ENCODE measurements at regions not wholly inside any gene's neighbourhood (a gene's known extent, or its start where the extent isn't known, plus 50 kb on each side); places are given as distances from the start of the nearest gene placed in this dataset.

DNA sequence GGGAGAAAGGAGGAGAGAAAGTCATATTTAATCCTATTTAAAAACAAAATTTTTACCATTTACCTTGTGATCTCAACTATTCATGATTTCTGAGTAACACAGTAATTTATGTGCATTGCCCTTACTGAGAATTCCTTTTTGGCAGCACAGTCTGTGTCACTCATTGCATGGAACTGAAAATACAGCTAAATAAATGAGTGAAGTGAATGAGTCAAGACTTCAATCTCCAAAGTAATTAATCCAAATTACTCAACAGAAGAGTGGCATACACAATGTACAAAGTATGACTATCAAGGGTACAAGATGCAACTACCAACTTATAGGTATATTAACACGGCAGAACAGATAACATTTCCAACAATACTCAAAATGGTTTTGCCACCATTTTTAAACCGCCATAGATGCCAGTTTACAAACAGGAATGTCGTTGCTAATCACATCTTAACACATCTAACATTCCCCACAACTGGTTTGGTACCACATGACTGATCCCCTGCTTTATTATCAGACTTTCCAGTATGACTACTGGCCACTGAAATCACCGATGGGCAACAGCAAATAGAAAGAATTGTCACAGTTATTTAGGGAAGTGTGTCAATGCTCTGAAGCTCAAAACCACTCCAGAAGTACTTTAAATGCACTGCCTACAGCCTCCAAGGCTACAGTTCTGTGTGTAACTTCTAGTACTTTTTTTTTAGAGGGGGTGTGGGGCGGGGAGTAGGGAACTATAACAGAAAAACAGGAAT, 410.4 kb downstream of the SHQ1 start:
- no peak for DNase-seq (ENCODE audit: low read depth in 2 of 2)

DNA sequence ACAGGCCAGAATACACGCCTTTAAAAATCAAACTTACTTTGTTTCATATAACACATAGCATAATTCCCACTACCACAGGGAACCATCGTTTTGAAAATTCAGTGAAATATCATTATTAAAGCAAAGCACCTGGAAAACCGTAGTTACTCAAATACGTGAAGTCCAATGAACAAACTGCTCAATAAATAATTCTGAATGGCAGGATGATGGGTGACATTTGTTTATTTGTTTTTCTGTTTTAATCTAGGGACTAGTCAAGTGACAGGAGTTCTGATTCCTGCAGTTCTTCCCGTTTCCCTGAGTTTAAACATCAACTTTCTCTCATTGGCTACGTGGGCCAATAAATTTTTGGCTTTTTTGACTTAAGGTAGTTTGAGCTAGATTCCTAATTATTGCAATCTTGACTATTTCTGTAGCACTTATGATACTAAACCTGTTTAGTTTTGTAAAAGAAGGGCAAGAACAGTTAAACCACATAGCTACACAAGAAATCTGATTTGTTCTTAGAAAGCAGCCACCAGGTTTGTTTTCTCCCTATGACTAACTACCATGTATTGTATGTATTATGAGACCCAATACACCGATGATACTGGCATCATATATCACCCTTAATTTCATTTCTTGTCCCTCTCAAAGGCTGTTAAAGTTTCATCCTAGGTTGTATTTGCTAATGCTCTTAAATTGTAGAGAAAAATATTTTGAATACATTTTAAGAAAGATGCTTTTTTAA, 411.2 kb downstream of the SHQ1 start:
- DNase-seq (ENCODE audit: low read depth in 2 of 2): no peak

DNA sequence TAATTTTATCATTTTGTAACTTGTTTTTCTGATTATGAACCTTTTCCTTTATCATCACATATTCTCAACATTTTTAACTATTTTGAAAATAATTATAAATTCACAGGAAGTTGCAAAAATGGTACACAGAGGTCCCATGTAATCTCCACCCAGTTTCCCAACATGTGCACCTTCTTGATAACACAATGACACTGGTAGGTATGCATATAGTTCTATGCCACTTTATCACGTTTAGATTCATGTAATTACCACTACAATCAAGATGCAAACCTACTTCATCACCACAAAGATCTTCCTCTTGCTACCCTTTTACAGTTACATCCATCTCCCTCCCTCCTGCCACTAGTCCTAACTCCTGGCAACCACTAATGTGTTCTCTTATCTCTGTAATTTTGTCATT, 413.9 kb downstream of the SHQ1 start:
- no peak for DNase-seq (ENCODE audit: low read depth in 2 of 2)

DNA sequence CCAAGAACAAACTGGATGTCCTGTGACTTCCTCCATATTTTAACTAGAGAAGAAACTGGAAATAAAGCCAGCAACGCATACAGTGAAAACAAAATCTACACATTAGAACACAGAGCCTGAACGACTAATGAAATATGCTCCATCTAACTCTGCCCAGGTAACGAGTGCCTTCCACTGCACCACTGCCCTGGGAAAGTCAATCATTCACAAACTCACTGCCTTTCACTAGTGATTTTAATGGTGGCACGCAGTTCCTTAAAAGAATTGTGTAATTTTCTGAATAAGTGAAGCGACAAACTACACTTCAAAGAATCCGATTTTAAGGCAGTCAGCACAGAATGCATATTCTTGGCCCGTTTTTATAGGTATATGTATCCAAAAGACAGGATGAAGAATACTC, 416.0 kb downstream of the SHQ1 start:
- no peak for DNase-seq (ENCODE audit: low read depth in 2 of 2)

DNA sequence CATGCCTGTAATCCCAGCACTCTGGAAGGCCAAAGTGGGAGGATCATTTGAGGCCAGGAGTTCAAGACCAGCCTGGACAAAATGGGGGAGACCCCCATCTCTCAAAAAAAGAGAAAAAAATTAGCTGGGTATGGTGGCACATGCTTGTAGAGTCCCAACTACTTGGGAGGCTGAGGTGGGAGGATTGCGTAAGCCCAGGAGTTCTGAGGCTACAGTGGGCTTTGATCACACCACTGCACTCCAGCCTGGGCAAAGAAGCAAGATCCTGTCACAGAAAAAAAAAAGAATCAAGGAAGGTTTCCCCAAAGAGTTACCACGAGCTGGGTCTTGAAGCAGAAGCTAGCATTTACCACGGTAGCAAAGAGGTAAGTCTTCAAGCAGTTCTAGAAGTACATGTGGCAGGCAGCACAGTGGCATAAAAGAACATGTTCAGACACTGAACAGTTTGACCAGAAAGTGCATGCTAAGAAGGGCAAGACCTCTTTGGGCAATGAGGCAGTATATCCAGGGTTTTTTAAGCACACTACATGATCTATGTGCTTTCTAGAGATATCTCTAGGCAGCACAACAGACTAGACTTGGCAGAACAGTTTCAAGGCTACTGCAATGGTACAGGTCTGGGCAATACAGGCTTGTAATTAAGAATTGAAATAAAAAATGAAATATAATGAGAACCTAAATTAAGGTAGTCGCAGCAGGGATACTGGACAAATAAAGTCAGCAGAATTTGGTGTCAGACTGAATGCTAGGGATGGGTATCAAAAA, 418.5 kb downstream of the SHQ1 start:
- DNase-seq (ENCODE audit: low read depth in 2 of 2): no peak

DNA sequence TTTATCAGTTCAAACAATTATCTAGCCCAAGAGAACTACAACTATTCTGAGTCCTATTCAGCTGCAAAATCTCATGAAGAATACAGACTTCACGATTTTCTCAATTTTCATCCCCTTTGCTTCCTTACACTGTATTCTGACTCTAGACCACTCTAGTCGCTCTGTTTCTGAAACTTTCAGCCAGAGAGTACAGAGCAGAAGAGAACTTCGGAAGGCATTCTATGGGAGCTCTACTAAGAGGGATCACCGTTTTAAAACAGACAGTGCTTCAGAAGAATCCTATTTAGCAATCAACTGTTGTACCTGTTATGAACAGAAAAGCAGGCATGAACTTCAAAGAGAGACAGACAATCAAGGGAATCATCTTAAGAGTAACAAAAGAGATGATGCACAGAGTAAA, 419.4 kb downstream of the SHQ1 start:
- no peak for DNase-seq (ENCODE audit: low read depth in 2 of 2)

DNA sequence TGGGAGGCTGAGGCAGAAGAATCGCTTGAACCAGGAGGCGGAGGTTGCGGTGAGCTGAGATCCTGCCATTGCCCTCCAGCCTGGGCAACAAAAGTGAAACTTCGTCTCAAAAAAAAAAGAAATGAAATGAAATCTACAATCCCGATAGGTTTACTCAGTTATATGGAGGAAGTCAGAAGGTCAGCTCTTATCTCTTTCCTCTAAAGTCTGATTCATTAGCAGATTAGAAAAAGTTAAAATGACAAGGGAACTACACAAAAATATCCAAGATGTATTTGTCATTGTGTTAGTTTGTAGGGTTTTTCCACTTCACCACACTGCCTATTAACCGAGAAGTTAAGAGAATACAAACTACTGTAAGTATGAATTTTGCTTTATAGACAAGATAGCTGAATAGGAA, 420.6 kb downstream of the SHQ1 start:
- no peak for DNase-seq (ENCODE audit: low read depth in 2 of 2)

DNA sequence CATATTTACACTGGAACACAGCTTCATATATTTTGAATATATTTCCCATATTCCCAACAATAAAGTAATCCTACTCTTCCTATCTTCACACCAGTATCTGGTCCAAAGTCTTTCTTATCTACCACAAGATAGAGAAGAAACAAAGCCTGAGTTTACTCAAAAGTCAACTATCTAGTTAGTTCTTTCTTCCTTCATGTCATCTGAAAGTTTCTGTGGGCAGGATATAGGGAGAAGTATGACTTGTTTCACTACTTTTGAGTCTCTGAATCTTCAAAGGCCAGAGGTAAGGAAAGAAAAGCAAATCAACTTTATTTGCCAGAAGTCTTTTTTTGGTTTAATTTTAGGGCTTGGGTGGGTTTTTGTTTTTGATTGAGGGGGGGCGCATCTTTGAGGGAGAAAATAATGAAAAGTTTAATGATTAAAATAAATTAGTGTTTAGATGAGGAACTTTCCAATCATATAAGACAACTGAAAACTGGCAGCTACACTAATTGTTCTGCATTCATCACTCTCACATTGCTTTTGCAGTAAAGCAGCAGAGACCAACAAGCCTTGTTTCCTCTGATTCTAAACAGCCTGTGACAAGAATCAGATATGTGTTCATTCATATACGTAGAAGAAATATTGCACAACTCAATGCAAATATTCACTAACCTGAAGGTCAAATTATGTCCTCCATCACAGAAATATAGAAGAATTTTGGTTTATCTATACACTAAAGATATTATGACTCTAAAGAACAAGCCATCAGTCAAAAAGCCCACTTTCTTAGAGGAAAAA, 421.4 kb downstream of the SHQ1 start:
- no peak for DNase-seq (ENCODE audit: low read depth in 2 of 2)

DNA sequence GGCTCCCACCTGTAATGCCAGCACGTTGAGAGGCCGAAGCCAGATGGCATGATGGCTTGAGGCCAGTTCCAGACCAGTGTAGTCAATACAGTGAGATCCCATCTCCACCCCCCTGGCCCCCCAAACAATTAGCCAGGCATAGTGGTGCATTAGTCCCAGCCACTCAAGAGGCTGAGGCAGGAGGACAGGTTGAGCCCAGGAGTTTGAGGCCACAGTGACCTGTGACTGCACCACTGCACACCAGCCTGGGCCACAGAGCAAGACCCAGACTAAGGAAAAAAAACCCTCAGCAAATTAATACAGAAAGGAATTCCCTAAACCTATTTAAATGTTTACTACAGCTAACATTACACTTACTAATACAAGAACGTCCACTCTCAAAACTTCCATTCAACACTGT, 424.6 kb downstream of the SHQ1 start:
- no peak for DNase-seq (ENCODE audit: low read depth in 2 of 2)

DNA sequence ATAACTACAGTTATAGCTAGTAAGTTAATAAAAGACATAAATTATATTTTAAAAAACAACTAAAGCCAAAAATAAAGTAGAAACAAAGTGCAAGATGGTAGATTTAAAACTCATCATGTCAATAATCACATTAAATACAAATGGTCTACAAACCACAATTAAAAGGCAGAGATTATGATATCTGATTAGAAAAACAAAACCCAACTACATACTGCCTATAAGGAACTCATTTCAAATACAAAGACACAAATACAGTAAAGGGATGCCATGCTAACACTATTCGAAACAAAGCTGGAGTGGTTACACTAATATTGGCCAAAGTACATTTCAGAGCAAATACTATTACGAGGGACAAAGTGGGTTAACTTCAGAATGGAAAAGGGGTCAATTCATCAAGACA, 426.5 kb downstream of the SHQ1 start:
- no peak for DNase-seq (ENCODE audit: low read depth in 2 of 2)

DNA sequence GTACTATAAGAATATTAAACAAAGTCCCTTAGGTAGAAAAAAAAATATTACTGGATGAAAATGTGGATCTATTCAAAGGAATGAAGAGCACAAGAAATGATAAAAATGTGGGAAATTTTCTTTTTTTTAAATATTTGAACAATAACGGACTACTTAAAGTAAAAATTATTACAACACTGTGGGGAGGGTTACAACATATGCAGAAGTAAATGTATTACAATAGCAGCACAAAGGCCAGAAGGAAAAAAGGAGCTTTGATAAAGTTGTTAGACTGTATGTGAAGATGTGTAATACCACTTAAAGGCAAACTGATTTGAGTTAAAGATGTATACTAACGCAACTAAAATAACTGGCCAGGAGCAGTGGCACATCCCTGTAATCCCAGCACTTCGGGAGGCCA, 427.1 kb downstream of the SHQ1 start:
- DNase-seq (ENCODE audit: low read depth in 2 of 2): no peak

DNA sequence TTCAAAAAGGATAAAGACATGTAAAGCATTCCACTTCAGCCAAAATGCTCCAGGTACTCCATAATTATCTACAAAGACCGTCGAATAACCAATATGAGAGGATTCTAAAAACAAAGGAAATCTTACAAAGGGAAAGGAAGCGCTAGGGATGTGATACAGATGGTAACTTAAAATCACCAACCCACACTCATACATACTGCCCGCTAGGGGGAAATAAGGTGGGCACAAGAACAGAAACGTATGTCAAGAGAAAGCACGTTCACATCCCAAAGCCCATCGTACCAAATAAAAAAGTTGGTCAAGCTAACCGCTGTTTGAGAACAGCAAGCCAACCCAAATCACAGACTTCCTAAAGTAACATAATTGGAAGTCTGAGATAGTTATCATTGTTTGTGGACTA, 429.4 kb downstream of the SHQ1 start:
- no peak for DNase-seq (ENCODE audit: low read depth in 2 of 2)

DNA sequence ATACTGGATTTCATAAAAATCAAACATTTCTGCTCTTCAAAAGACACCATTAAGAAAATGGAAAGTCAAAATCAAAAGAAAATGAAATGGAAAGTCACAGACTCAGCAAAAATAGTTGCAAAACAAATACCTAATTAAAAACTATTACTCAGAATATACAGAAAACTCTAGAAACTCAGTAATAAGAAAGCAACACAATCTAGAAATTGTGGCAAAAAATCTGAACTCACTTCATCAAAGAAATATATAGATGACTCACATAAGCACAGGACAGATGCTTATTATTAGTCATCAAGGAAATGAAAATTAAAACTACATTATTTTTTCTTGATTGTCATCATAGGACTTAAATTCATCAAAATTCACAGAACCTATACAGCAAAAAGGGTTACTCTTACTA, 430.0 kb downstream of the SHQ1 start:
- no peak for DNase-seq (ENCODE audit: low read depth in 2 of 2)

DNA sequence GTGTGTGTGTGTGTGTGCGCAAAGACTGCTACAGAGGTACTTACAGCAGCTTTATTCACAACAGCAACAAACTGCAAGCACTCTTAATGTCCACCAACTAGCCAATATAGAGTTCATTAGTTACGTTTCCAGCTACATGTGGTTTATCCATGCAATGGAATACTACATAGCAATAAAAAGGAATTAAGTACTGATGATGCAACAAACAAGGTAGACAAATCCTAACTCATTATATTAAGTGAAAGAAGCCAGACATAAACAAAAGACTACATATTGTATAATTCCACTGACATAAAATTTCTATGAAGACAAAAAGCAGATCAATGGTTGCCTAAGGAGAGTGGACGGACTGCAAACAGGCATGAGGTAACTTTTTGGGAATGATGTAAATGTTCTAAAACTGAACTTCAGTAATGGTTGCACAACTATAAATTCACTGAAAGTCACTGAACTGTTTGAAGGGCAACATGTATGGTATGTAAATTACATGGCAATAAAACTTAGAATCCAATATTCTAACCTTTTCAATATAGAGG, 433.7 kb downstream of the SHQ1 start:
- DNase-seq (ENCODE audit: low read depth in 2 of 2): no peak

DNA sequence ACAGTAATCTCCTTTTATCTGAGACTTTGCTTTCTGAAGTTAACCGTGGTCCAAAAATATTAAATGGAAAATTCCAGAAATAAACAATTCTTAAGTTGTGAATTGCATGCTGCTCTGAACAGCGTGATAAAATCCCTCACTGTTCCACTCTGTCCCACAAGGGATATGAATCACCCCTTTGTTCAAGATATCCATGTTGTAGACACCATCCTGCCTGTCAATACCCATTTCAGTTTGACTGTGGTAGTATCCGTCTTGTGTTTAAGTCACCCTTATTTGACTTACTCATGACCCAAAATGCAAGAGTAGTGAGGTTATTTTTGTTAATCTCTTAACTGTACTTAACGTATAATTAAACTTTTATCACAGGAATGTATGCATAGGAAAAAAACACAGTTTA, 435.0 kb downstream of the SHQ1 start:
- DNase-seq (ENCODE audit: low read depth in 2 of 2): no peak

DNA sequence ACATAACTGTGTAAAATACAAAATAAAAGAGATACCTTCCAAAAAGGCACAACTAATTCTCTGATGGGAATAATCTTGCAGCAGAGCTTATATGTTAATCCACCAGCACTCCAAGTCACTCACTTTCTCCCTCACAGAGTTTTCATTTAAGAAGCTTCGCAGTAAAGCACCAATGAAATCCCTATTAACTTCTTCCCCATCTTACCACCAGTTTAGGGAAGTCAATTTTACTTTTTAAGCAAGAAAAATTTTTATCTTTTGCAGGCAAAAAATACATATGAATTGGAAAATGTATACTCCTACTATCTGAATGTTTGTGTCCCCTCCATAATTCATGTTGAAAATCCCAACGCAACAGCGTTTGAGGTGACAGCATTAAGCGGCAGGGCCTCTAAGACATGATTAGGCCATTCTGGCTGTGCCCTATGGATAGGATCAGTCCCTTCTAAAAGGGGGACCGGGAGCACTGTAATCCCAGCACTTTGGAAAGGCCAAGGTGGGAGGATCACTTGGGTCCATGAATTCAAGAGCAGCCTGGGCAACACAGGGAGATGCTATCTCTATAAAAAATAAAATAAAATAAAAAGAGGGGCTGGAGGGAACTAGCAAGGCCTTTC, 435.8 kb downstream of the SHQ1 start:
- no peak for DNase-seq (ENCODE audit: low read depth in 2 of 2)

DNA sequence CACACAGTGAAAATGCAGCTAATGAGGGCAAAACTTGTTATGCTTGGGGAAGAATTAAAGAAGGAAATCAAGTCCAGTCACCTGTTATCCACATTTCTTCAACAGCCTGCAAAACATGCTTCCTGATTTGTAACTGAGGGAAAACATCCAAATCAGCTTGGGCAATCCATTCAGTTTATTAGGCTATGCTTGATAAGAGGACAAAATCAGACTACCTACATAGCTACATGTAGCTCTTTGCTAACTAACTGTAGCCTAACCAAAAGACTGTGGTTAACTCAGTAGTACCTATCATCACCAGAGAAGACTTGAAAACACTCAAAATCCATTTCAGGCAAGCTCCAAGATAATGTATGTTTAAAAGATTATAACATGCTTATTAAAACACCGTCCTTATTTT, 436.4 kb downstream of the SHQ1 start:
- no peak for DNase-seq (ENCODE audit: low read depth in 2 of 2)

DNA sequence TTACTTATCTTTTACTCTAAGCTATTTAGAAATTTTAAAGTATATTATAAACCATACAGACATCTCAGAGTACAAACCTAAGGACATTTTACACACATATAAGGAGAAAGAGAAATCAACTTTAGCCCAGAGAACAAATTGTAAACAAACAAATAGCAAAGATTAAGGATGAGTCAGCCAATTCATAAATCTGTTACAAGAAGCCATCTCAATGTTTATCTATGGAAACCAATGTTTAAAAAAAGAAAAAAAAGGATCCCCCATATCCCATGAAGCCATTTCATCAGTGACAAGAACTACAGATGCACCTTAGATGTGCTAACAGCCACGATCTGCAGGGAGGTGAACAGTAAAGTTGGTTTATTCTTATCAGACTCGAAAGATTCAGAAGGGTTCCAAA, 437.1 kb downstream of the SHQ1 start:
- DNase-seq (ENCODE audit: low read depth in 2 of 2): no peak

DNA sequence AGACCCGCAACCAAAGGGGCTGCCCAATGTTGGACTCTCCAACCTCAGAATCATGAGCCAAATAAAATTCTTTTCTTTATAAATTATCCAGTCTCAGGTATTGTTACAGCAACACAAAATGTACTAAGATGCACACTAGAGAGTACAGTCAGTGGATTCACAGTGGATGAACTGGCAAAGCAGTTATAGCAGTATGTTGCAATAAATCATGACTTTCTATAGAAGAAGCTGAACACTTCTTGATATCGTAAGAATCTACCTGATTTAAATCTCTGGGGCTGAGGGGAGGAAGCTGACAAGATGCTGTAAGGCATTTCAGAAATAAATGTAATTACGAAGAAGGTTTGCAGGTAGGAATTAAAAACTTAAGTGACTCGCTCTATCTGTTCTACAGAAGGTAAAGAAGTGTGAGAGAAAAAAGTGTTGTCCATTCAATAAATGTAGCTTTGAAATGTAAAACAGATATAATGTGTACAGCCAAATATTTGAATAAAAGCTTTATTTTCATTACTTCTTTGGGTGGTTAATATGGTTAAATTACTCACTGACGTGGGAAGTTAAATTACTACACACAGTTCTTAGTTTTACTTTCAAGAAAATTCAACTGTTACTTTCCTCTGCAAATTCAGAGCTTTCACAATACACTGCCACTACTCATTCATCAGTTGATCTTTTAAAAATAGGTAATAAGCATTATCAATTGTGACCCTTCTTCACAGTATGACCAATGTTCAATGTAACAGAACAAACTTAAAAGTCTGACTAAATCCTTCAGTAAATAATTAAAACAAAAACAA, 439.1 kb downstream of the SHQ1 start:
- DNase-seq (ENCODE audit: low read depth in 2 of 2): no peak

DNA sequence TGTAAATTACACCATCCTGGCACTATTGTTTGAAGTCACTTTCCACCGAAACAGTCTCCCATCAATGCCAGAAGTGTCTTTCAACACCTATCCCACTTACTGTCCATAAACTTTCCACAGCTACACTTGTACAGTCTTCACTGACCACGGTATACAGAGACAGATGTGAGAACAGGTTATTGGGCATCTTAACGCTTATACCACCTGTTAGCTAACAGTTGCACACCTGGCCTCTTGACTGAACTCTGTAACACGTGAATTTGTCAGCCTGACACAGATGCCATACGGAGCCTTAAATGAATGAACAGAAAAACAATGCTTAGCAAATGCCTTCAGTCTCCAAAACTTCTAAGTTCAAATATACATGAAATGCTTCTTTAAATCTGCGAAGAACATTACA, 440.5 kb downstream of the SHQ1 start:
- DNase-seq (ENCODE audit: low read depth in 2 of 2): no peak

All from stimulated activated CD8-positive, alpha-beta memory T cell treated with anti-CD3 and anti-CD28 coated beads, Interleukin-7, amount 100 ng/mL, for 1 hour (primary cell).